ENCODE measurements at regions not wholly inside any gene's neighbourhood (a gene's known extent, or its start where the extent isn't known, plus 50 kb on each side); places are given as distances from the start of the nearest gene placed in this dataset.

DNA sequence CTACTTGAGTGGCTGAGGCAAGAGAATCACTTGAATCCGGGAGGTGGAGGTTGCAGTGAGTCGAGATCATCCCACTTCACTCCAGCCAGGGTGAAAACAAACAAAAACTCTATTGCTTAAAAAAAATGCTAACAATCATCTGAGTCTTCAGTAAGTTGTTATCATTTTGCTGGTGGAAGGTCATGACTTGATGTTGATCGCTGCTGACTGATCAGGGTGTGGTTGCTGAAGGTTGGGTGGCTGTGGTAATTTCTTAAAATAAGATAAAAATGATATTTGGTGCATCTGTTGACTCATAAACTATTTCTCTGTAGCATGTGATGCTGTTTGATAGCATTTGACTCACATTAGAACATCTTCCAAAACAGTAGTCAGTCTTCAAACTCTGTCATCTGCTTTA, 349.4 kb upstream of the PAPPA start:
- in situ Hi-C loops (cut with HindIII; ENCODE audit: extremely low pct_ligation_motif_present, low pct_unique_long_range_greater_than_20kb) = no loop called here
- H3K4me3 ChIP-seq (replicated peaks in 1 of 3; ENCODE audit: insufficient read depth in 1 of 3, low read depth in 2 of 3, low read length in 3 of 3) = no peak overlapping the region
- TF ChIP-seq SRSF9 (IDR thresholded peaks at IDR 0.05; ENCODE audit: borderline replicate concordance, insufficient read depth, low read depth, low read length, poor library complexity, severe bottlenecking) = no peak
- TF ChIP-seq SMAD1 (CRISPR knock-in tag; IDR thresholded peaks at IDR 0.05; ENCODE audit: borderline replicate concordance, low read depth) = no peak
- no peak for TF ChIP-seq TRIM24 (CRISPR knock-in tag; IDR thresholded peaks at IDR 0.05)
- no peak for TF ChIP-seq ZNF232 (CRISPR knock-in tag; IDR thresholded peaks at IDR 0.05; ENCODE audit: borderline replicate concordance)
- no peak for TF ChIP-seq DPF2 (CRISPR knock-in tag; IDR thresholded peaks at IDR 0.05; ENCODE audit: borderline replicate concordance, low read depth)
- TF ChIP-seq, protein P1, sequence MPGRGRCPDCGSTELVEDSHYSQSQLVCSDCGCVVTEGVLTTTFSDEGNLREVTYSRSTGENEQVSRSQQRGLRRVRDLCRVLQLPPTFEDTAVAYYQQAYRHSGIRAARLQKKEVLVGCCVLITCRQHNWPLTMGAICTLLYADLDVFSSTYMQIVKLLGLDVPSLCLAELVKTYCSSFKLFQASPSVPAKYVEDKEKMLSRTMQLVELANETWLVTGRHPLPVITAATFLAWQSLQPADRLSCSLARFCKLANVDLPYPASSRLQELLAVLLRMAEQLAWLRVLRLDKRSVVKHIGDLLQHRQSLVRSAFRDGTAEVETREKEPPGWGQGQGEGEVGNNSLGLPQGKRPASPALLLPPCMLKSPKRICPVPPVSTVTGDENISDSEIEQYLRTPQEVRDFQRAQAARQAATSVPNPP (CRISPR knock-in tag; IDR thresholded peaks at IDR 0.05) = no peak
- no peak for TF ChIP-seq ZNF737 (CRISPR knock-in tag; IDR thresholded peaks at IDR 0.05; ENCODE audit: borderline replicate concordance)
- no peak for TF ChIP-seq MYC (CRISPR knock-in tag; IDR thresholded peaks at IDR 0.05; ENCODE audit: borderline replicate concordance)
- TF ChIP-seq, protein P2, sequence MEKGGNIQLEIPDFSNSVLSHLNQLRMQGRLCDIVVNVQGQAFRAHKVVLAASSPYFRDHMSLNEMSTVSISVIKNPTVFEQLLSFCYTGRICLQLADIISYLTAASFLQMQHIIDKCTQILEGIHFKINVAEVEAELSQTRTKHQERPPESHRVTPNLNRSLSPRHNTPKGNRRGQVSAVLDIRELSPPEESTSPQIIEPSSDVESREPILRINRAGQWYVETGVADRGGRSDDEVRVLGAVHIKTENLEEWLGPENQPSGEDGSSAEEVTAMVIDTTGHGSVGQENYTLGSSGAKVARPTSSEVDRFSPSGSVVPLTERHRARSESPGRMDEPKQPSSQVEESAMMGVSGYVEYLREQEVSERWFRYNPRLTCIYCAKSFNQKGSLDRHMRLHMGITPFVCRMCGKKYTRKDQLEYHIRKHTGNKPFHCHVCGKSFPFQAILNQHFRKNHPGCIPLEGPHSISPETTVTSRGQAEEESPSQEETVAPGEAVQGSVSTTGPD (CRISPR knock-in tag; IDR thresholded peaks at IDR 0.05) = no peak
- no peak for TF ChIP-seq ZFP37 (CRISPR knock-in tag; IDR thresholded peaks at IDR 0.05; ENCODE audit: borderline replicate concordance)
- no peak for TF ChIP-seq ZNF253 (CRISPR knock-in tag; IDR thresholded peaks at IDR 0.05; ENCODE audit: borderline replicate concordance)
- no peak for TF ChIP-seq ZNF850 (CRISPR knock-in tag; conservative IDR thresholded peaks at IDR 0.05)
- TF ChIP-seq SP140L (CRISPR knock-in tag; IDR thresholded peaks at IDR 0.05; ENCODE audit: borderline replicate concordance) = no peak
- TF ChIP-seq KDM3A (CRISPR knock-in tag; IDR thresholded peaks at IDR 0.05; ENCODE audit: low read depth) = no peak
- TF ChIP-seq KDM5B (CRISPR knock-in tag; IDR thresholded peaks at IDR 0.05; ENCODE audit: borderline replicate concordance) = no peak
- TF ChIP-seq, protein P3, sequence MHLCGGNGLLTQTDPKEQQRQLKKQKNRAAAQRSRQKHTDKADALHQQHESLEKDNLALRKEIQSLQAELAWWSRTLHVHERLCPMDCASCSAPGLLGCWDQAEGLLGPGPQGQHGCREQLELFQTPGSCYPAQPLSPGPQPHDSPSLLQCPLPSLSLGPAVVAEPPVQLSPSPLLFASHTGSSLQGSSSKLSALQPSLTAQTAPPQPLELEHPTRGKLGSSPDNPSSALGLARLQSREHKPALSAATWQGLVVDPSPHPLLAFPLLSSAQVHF (CRISPR knock-in tag; IDR thresholded peaks at IDR 0.05) = no peak
- no peaks in the 10 kb centered on the region for H3K4me1 ChIP-seq (ENCODE audit: insufficient read depth, low read length)
- no peaks in the 10 kb centered on the region for H3K27me3 ChIP-seq (ENCODE audit: control insufficient read depth in 1 of 2, insufficient read depth in 2 of 2, low read length in 2 of 2)
- intact Hi-C loops (cut with micrococcal nuclease; ENCODE audit: unreplicated experiment) = no loop called here
- FAIRE-seq (no peak), ATAC-seq (no peak), DNase-seq (ENCODE audit: low spot score) (no peak)
- H2AFZ ChIP-seq (ENCODE audit: low read length) = no peak overlapping the region
- no peak overlapping the region for H3K9ac ChIP-seq (ENCODE audit: insufficient read depth, low read depth, low read length)
- H3K9me3 ChIP-seq (ENCODE audit: low read length) = no peaks in the 10 kb centered on the region
- no peaks in the 10 kb centered on the region for H4K20me1 ChIP-seq (ENCODE audit: insufficient read depth, low read length)
- no peak overlapping the region for H3K27ac ChIP-seq (ENCODE audit: extremely low read length, insufficient read depth, low read length)
- H3K36me3 ChIP-seq (replicated peaks in 1 of 2; ENCODE audit: control insufficient read depth in 1 of 2, insufficient read depth in 2 of 2, low read length in 2 of 2) = no peaks in the 10 kb centered on the region
- ChIA-PET CTCF (ENCODE audit: low intra/inter-chr PET ratio, low total read pairs) (no interaction called here), POLR2A (no interaction called here)
- BruUV-seq (replicated peaks) = no TSS peak
- no peaks in the 10 kb centered on the region for H3K79me2 ChIP-seq (ENCODE audit: insufficient read depth, low read length)
- no peak overlapping the region for H3K4me2 ChIP-seq (ENCODE audit: low read depth, low read length)
- WGBS (ENCODE audit: low lambda C conversion rate) = 5% methylated on average over 3 of the region's 3 CpGs
